GM18873 (cell line): ENCODE measurements at regions not wholly inside any gene's neighbourhood (a gene's known extent, or its start where the extent isn't known, plus 50 kb on each side); places are given as distances from the start of the nearest gene placed in this dataset.

Experiments
- ATAC-seq: cut with Tn5 transposase; IDR thresholded peaks from one replicate; pipeline ENCODE4 v1.9.1; 2021; ENCODE audit warnings: mild to moderate bottlenecking, moderate library complexity, moderate number of reproducible peaks; ENCODE audit not compliant: unreplicated experiment, low FRiP score

DNA sequence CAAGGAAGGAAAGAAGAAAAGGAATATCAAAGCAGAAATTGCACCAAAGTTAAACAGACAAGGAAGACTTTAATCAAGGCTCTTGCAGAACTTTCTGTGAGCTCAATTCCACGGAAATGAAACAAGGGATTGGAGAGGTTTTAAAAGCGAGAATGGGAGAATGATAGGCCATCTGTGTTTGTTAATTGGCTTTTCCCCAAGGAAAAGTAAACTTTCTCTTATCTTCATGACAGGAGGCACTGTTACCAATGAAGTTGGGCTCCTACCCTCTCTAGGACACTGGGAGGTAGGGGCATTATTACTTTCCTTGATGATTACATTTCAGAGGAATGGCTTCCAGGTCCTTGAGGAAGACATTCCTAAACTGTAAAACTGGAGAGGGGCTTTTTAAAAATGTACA, 328.8 kb upstream of the NWD2 start:
- no peak for ATAC-seq

DNA sequence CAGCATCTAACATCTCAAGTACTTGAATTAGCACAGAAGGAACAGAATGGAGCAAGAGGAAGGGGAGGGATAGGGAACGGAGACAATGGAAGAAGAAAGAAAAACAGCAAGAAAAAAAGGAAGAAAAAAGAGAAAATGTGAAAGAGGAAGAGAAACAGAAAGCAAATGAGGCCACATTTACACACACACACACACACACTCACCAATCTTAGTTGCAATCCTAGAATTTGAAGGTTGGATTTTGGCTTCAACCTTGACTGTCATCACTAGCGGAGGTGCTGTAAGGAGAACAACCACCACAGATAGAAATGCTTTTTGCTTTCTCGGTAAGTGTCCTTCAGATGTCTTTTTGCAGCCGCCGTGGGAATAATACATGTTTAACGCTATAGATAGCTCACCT, 327.1 kb upstream of the NWD2 start:
- ATAC-seq, result no peak

DNA sequence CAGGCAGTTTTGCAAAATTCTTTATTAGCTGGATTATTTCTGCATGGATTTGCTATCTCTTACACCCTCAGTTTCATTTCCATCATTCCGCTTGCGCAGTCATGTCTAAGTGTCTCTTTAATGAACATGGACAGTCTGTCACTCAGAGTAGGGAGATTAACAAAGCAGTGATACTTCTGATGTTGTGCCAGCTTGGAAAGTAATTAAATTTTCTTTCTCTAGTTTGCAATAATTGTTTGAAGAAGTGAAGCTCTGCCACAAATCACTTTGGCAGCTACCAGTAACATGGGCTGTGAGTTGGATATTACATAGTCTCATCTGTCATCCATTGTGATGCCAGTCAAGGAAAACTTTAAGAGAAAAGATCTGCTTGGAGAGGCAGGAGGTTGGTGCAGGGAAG, 324.8 kb upstream of the NWD2 start:
- no peak for ATAC-seq

DNA sequence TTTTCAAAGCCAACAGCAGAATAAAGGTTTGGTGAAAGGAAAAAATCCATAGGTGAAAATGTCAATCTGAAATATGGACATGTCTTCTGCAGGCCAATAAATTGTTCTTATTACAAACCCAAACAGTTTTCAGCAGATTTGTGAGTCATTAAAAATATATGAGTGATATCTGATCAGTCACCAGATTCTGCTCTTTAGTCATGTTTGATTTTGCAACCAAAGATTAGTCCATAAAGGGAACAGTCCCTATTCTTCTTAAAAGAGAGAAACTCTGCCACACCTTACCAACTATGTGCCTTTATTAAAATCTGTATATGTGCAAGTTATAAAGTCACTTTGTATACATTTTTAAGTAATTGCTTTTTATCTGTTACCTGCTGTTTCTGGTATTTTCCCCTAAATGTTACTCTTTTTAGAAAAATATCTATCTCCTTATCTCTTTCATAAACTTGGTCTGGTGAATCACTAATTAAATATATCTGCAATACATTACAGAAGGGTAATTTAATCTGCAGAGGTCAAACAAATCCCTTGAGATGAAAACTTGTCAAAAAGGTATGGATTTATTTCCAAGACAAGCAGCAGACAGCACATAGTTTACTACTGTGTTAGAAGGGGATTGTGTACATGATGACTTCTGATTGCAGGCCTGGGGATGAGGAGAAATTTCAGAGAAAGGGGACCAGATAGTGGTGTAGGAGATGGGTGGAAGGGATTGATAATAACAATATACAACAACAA, 322.9 kb upstream of the NWD2 start:
- no peak for ATAC-seq

DNA sequence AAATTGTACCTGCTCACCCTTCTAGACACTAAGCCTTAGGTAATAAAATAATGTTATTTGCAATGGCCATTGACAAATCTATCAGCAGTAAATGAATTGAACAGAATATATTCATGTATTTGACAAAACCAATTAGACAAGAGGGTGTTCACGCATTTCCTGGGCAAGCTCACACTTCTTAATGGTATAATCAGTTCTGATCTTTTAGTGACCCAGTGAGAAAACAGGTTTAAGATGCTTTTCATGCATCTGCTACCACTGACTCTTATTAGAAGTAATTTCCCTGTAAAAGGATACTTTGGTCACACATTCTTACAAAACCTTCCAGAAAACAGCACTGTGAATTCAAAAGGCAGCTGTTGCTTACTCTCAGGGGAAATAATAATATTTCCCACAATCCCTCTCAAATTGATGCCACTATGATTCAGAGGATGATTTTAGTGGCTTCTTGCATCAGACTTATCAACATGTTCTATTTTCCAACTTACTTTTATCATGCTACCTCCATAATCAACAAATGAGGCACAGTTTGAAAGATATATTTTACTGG, 313.9 kb upstream of the NWD2 start:
- ATAC-seq, result no peak

DNA sequence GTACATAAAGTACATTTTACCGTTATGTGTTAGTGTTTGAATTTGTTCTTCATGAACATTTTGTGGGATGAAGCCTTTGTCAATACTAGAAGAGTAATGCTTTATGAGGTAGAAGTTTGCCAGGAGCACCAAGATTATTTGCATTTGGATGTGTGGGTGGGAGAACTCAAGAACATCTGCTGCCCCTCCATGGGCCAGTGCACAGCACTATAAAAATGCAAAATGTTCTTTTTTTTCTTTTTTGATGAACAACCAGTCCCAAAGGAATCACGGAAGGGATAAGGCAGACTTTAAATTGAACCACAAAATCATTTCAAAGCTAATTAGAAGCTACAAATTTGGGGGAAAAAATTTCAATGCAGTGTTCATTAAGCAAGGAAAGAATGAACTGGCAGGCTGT, 300.3 kb upstream of the NWD2 start:
- ATAC-seq, result no peak

DNA sequence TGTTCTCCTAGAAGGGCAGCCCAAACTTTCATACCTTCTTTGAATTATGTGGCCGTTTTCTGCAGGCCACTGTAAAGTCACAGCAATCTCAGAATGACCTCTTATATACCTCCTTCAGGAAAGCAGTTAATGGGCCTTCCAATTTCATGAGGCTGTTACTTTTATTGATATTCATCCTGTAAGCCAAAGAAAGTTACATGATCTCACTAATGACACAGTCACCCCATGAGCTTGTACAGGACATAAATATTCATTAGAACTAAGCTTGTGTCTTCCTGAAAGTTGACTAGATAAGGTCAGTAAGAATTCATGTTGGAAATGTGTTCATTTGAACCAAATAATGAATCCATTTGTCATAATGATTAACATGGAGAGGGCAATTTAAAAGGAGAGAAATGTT, 283.1 kb upstream of the NWD2 start:
- ATAC-seq, result no peak

DNA sequence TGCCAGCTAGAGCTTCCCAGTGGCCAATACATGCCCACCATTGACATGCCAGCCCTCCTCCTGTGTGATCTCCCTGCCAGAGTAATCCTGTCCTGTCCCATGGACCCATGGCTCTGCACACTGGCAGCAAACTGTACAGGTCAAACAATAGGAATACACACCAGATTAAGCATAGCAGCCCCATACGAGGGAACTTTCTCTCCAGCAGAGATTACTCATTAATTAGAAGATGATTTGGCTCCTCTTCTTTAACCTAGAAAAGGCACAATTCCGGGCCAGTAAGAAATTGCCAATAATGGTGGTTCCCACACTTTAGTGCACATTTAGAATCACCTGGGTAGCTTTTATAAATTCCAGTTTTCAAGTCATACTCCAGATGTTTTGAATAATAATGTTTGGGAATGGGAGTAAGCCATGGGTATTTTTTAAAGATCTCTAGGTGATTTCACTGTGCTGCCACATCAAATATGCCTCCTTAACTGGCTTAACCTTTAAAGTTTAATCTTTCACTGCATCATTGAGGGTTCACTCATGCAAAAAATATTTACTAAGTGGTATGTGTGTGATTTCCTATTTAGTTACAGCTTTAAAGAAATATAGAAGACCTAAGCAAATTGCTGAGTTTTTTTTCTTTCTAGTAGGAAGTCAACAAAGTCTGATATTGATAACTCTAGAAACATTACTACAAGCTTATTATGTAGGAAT, 277.6 kb upstream of the NWD2 start:
- no peak for ATAC-seq

DNA sequence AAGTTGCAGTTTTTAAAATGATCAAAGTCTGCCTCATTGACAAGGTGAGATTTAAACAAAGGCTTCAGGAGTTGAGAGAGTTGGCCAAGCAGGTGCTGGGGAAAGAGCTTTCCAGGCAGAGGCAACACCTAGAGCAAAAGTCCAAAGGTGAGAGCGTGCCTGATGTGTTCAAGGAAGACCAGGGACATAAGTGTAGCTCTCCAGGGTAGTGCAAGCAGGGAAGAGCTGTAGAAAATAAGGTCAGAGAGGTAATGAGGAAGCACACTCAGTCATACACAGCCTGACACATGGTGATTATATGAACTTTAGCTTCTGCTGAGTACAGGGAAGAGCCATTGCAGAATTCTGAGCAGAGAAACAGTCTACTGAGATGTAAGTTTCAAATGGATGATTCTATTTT, 265.0 kb upstream of the NWD2 start:
- no peak for ATAC-seq

DNA sequence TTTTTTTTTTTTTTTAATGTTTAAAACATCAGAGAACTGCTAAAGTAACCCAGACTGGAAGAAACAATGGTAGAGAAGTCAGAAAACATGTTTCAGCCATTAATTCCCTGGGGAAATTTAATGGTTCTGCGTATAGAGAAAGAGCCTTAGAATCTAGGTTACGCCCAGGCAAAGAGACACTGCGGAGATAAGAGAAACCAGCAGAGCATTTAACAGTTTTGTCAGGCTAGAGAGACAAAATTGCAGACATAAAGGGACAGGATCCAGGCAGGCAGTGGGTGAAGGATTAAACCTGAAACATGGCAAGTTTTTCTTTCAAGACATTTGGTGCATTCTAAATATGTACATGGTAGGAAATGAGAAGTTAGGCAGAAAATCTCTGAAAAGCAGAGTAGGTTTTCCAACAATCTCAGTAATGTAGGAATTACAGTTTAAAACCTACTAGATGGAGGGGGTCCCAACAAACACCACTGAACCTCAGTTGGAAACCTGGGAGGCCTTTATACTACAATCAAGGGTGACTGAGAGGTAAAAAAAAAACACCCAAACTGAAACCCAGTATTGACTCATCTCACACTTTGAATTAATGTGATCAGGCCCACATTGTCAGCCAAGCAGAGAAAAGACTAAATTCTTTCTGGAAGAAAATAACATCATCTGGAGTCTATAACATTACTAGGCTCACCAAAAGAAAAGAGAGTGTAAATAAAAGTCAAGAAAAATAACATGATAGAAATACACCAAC, 254.2 kb upstream of the NWD2 start:
- no peak for ATAC-seq

DNA sequence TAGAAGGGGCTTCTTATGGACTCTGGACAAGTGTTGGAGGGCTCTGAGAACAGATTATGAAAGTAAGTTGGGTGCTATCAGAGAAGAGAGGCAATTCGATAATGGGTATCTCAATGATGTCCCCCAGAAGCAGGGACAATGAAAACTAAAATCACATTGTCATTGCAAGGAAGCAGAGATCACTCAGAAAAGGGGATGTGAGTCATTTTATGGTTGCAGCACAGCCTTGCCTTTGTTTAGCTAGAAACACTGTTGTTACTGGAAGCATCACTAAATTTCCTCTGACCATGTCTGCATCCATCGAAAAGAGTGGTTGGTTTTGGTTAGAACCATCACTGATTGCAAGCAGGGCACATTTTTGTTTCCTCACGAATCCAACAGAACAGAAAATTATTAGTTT, 246.8 kb upstream of the NWD2 start:
- ATAC-seq, result no peak

DNA sequence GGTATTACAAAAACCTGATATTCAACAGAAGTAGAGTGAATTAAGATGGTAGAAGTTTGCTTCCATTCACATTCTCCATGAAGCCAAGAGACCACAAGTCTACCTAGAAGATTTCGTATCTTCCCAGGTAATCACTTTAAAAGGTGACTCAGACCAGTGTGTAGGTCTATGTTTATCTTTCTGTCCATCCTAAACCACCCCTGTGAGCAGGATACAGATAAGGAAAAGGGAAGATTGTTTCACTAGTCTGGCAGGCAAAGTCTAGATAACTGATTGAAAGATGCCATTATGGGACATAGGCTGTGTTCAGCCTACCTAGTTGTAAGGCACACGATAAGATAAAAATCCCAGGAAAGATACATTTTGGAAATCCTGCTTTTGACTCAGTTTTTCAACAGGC, 244.3 kb upstream of the NWD2 start:
- no peak for ATAC-seq

DNA sequence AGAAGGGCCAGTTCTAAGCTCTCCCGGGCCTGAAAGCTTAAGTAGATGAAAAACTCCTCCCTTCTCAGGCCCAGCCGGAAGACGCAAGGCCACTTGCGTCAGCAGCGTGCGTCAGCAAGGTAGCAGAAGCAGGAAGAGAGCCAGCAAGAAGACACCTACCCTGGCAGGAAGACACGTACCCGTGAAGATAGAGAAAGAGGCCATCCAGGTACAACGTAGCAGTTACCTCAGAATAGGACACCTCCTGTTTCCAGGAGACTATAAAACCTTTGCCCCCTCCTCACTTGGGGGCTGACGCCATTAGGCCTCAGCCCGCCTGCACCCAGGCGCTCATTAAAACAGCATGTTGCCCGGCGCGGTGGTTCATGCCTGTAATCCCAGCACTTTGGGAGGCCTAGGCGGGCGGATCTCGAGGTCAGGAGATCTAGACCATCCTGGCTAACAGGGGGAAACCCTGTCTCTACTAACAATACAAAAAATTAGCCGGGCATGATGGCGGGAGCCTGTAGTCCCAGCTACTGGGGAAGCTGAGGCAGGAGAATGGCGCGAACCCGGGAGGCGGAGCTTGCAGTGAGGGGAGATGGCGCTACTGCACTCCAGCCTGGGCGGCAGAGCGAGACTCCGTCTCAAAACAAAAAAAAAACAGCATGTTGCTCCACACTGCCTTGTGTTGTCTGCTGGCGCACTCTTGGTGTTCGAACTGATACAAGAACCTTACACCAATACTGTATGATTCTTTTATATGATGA, 242.7 kb upstream of the NWD2 start:
- no peak for ATAC-seq

DNA sequence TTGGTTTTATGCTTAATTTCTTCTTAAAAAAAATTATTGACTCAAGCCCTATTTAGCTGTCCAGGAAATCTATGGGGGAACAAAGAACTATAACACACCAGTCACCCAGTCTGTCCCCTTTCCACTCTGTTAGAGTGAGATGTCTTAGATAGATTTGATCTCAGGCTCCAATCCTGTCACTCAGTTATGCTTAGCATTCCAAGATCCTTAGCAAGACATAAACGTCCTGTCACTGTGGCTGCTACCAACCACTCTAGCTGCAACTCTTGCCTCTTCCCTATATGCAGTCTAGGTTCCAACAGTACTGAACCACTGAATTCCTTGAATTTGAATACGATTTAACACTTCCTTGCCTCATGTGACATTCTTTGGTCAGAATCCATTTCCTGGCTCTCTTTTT, 241.9 kb upstream of the NWD2 start:
- ATAC-seq, result no peak

DNA sequence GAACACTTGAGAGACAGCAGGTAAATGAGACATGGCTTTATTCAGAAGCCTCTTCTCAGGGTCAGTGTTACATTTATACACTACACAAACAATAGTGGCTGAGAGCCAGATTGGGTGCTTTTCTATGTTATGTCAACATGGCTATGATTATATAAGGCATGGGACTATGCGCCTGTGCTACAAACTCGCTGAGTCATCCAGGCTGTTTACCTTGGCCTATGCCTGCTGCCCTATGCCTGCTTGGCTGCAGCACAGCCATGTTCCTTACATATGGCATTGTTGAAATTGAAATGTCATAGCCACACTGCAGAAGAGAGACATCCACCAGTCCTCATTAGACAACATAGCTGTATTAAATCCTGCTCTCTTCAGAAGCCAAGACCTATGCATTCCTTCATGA, 236.3 kb upstream of the NWD2 start:
- no peak for ATAC-seq

DNA sequence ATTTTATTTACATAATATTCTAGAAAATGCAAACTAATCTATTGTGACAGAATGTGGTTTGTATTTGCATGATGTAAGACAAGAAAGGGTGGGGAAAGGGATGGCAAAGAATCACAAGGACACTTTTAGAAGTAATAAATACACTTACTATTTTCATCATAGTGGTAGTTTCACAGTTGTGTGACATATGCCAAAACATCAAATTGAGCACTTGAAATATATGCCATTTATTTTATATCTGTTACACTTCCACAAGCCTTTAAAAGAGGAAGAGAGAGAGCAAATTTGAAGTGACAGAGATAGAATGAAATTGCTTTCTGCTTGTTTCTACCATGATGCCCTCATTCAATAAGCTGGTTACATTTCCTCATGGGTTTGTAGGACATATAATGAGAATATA, 230.0 kb upstream of the NWD2 start:
- ATAC-seq, result no peak

DNA sequence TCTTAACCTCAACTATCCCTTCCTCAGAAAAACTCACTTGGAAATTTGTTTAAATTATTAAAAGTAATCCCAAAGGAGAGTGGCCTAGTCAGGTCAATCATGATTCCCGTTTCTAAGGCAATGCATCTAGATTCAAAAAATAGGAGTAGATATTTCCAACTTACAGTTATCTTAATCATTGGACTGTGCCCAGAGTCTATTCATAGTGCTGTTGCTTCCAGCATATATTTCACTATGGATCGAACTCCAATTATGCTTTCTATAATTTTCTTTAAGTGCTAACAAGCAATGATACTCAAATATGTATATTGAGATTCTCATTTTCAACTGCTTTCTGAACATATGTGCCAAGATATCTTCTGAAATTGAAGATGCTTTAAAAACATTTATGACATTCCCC, 229.2 kb upstream of the NWD2 start:
- ATAC-seq, result no peak

DNA sequence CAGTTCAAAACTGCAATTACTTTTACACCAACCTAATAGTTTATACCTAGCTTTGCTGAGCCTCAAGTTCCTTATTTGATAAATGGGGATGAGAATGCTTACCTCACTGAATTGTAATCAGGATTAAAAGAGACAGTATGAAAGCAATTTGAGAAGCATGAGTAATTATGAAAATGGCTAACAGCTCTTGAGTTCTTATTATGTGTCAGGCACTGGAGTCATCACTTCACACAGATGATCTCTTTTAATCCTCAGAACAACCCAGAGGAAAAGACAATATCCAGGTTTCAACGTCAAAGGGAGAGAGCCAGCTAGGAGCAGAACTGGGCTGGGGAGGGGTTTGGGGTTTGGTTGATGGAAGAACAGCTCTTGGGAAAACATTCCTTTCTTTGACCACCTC, 221.0 kb upstream of the NWD2 start:
- ATAC-seq, result no peak

DNA sequence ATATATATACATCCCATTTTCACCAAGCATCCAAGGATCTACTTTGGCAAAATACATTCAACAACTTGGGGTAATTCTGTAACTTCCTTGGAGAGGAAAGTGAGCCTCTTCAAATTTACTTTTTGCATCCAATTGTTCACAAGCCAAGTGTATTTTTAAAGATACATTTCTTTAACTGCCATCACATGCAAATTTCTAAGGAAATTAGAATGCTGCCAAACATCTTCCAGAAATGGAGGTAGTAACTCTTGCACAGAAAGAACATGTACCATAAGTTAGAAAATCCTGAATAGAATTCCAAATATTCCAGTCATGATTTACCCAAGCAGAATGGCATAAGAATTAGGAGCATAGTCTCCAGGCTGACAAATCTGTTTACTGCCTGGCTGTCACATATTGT, 220.5 kb upstream of the NWD2 start:
- ATAC-seq, result no peak

DNA sequence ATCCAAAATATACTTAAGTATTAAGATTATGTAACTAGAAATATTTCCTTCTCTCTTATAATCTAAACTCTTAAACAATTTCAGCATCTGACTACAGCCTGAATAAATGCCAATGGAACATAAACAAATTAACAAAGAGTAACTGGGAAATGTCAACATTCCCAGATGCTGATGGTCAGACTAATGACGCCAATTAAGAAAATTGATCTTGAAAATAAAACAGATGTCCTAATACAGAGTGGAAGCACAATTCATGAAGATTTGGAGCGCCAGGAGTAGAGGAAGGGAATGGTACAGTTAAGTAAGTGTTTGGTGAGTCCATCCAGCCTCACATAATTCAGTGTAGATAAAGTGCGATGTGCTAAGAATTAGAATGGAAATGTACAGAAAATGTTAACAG, 203.7 kb upstream of the NWD2 start:
- no peak for ATAC-seq

DNA sequence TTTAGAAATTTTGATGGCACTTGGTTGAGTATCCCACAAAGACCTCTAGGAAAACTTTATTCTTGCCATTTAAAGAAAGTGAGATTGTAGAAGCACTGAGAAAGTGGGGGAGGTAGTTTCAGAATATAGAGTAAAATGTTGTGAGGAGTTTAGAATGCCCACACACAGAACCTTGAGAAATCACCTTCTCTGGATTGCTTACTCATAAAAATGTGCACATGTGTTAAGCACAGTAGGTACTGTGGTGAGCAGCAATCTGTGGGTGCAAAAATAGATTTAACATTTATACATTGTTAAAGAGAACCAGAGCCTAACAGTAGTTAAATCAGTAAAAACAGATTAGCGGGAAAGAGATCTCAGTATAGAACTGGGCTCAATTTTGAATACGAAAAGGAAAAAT, 201.2 kb upstream of the NWD2 start:
- ATAC-seq, result no peak
